PC-9 (cell line): ENCODE measurements at regions not wholly inside any gene's neighbourhood (a gene's known extent, or its start where the extent isn't known, plus 50 kb on each side); places are given as distances from the start of the nearest gene placed in this dataset.

ENCODE experiments used
- BruUV-seq: library from RNA; stranded (reverse); fragments of 400-500 nt; replicated peaks from 2 replicates; lab custom pipeline; 2021; lab: Mats Ljungman, UMichigan
- CTCF ChIA-PET: fragments of 300-600 bp; sonication (Branson Sonifier 250); formaldehyde crosslinking; loops from one replicate; lab custom pipeline; 2022; ENCODE audit warnings: antibody characterized with exemption; lab: Charles Lee
- POLR2A ChIA-PET: fragments of 300-600 bp; sonication (Branson Sonifier 250); formaldehyde crosslinking; loops from one replicate; lab custom pipeline; 2022; ENCODE audit warnings: antibody characterized with exemption; ENCODE audit not compliant: unreplicated experiment; lab: Charles Lee
- DNase-seq, 2 experiments: peaks; one replicate each; pipeline versions ENCODE4 v3.0.0 to v3.0.0-alpha.2; 2015 to 2022; ENCODE audit warnings: mixed read lengths in 1 of 2
- H2AFZ ChIP-seq: fragments of 200-600 bp; sonication (generic); 2 replicates; pipeline ENCODE4 v1.8.1; 2017; ENCODE audit warnings: antibody characterized with exemption
- H3F3A ChIP-seq: fragments of 200-600 bp; sonication (generic); 2 replicates; pipeline ENCODE4 v1.8.1; 2017; ENCODE audit warnings: antibody characterized with exemption, mild to moderate bottlenecking, low read depth; ENCODE audit not compliant: insufficient read depth
- H3K27ac ChIP-seq: fragments of 200-600 bp; sonication (generic); 2 replicates; pipeline ENCODE4 v1.6.1; 2016; ENCODE audit warnings: mixed run types
- H3K27me3 ChIP-seq: fragments of 200-600 bp; sonication (generic); 2 replicates; pipeline ENCODE4 v1.6.1; 2016; ENCODE audit warnings: low read depth, mixed run types; ENCODE audit not compliant: insufficient read depth
- H3K36me3 ChIP-seq: fragments of 200-600 bp; sonication (generic); 2 replicates; pipeline ENCODE4 v1.6.1; 2016; ENCODE audit warnings: low read depth, mixed run types
- H3K4me1 ChIP-seq: fragments of 200-600 bp; sonication (generic); replicated peaks from 2 replicates; pipeline ENCODE4 v1.6.1; 2016; ENCODE audit warnings: mixed run types; ENCODE audit not compliant: insufficient read depth
- H3K4me2 ChIP-seq: fragments of 200-600 bp; sonication (generic); 2 replicates; pipeline ENCODE4 v1.6.1; 2017; ENCODE audit warnings: mixed run types
- H3K4me3 ChIP-seq: fragments of 200-600 bp; sonication (generic); 2 replicates; pipeline ENCODE4 v1.6.1; 2016; ENCODE audit warnings: mixed run types
- H3K79me2 ChIP-seq: fragments of 200-600 bp; sonication (generic); 2 replicates; pipeline ENCODE4 v1.6.1; 2017; ENCODE audit warnings: low read depth, mixed run types
- H3K9me2 ChIP-seq: fragments of 200-600 bp; sonication (generic); 2 replicates; pipeline ENCODE4 v1.8.1; 2017; ENCODE audit warnings: mild to moderate bottlenecking; ENCODE audit not compliant: insufficient read depth
- H3K9me3 ChIP-seq: fragments of 200-600 bp; sonication (generic); 2 replicates; pipeline ENCODE4 v1.8.1; 2016; ENCODE audit warnings: low read depth; ENCODE audit not compliant: insufficient read depth
- H4K20me1 ChIP-seq: fragments of 200-600 bp; sonication (generic); 2 replicates; pipeline ENCODE4 v1.8.1; 2017; ENCODE audit not compliant: insufficient read depth
- EZH2 ChIP-seq: fragments of 200-600 bp; sonication (generic); IDR thresholded peaks from 2 replicates; pipeline ENCODE4 v1.8.0; 2017; ENCODE audit warnings: antibody characterized with exemption, low read depth
- intact Hi-C: fragments of 100-400 bp; cut with micrococcal nuclease; formaldehyde crosslinking; loops from one replicate; pipeline ENCODE4 v1.10.0; 2022; ENCODE audit not compliant: unreplicated experiment
- TF ChIP-seq, protein P1 (sequence below): fragments of 200-600 bp; sonication (generic); conservative IDR thresholded peaks from 2 replicates; pipeline ENCODE4 v1.6.1; 2017; ENCODE audit warnings: mixed run types, antibody characterized with exemption, mild to moderate bottlenecking, moderate library complexity

DNA sequence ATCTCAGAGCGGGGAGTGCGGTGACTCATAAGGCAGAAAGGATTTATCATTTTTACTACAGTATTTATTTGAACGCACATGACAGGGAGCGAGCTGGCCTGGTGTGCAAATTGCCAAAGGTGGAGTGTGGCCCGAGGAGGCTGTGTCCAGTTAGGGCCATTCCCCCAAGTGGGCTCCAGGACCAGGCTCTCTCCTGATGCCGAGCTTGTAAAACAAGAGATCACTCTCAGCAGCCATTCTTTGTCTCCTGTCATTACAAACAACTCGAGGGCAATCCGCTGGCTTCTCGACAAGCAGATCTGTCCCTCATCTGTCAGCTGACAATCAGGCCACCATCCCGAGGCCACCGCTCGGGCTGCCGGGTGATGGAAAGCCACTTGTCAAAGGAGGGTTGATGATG, 418.9 kb downstream of the ZNF536 start:
- POLR2A ChIA-PET: no interaction called here

DNA sequence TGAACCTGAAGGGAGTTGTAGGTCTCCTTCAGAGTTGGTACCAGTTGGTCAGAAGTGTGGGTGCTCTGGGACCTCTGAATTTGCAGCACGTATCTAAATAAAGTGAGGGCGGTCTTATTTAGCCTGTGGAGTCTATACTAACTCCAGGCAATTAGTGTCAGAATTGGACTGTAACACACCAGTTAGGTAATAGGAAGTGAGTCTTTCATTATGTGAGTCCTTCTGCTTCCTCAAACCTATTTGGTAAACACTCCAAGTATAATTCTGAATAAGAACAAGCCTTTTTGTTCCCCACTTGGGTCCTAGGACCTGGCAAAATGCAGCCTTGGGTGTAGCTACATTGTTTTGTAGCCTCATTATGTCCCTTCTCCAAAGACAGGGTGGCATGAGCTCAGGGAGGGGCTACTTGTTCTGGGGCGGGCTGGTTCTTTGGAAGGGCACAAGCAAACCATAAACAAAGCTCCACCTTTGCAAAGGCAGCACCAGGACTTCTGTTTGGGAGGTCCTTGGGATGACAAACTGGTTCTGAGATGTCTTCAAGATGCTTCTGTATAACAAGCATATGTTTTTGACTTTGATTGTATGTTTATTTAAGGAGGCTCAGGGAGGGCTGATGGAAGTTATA, 418.0 kb downstream of the ZNF536 start:
- DNase-seq: no peak
- Histone ChIP-seq H3K9me2 (no peaks in the 10 kb centered on the region), H3K27ac (no peak overlapping the region), H3F3A (no peaks in the 10 kb centered on the region), H3K4me3 (no peak overlapping the region), H3K79me2 (no peaks in the 10 kb centered on the region), H4K20me1 (no peaks in the 10 kb centered on the region), H3K36me3 (no peaks in the 10 kb centered on the region), H3K4me1 (no peaks in the 10 kb centered on the region), H3K27me3 (peaks cover 16% of the 10 kb centered on the region; the same call in 1 of the 2 replicates), H2AFZ (no peak overlapping the region), H3K4me2 (no peak overlapping the region), H3K9me3 (no peaks in the 10 kb centered on the region)
- intact Hi-C loops: no loop called here
- TF ChIP-seq EZH2: no peak
- TF ChIP-seq, protein P1, sequence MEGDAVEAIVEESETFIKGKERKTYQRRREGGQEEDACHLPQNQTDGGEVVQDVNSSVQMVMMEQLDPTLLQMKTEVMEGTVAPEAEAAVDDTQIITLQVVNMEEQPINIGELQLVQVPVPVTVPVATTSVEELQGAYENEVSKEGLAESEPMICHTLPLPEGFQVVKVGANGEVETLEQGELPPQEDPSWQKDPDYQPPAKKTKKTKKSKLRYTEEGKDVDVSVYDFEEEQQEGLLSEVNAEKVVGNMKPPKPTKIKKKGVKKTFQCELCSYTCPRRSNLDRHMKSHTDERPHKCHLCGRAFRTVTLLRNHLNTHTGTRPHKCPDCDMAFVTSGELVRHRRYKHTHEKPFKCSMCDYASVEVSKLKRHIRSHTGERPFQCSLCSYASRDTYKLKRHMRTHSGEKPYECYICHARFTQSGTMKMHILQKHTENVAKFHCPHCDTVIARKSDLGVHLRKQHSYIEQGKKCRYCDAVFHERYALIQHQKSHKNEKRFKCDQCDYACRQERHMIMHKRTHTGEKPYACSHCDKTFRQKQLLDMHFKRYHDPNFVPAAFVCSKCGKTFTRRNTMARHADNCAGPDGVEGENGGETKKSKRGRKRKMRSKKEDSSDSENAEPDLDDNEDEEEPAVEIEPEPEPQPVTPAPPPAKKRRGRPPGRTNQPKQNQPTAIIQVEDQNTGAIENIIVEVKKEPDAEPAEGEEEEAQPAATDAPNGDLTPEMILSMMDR: no peak
- ChIA-PET POLR2A (no interaction called here), CTCF (no interaction called here)
- no TSS peak for BruUV-seq

More for the DNA sequence above, 418.9 kb downstream of the ZNF536 start:
- Histone ChIP-seq H4K20me1 (no peaks in the 10 kb centered on the region), H3F3A (no peaks in the 10 kb centered on the region), H3K27me3 (peaks cover 16% of the 10 kb centered on the region; the same call in 1 of the 2 replicates), H3K9me3 (no peaks in the 10 kb centered on the region), H3K4me2 (no peak overlapping the region), H3K79me2 (no peaks in the 10 kb centered on the region), H3K4me1 (no peaks in the 10 kb centered on the region), H3K9me2 (no peaks in the 10 kb centered on the region), H3K27ac (no peak overlapping the region), H3K36me3 (no peaks in the 10 kb centered on the region), H3K4me3 (no peak overlapping the region), H2AFZ (no peak overlapping the region)
- CTCF ChIA-PET: no interaction called here
- intact Hi-C loops: no loop called here
- BruUV-seq: no TSS peak
- TF ChIP-seq EZH2: no peak
- TF ChIP-seq, protein P1: no peak
- no peak for DNase-seq

- intact Hi-C loops: loop anchor here (10.0 kb wide), 1 partner anchor 1437 kb away; no protein-coding TSS in a partner anchor
- no peaks in the 10 kb centered on the region for H3K9me3 ChIP-seq
- peaks cover 16% of the 10 kb centered on the region; the same call in 1 of the 2 replicates for H3K27me3 ChIP-seq
- H4K20me1 ChIP-seq: no peaks in the 10 kb centered on the region
- no peaks in the 10 kb centered on the region for H3K4me1 ChIP-seq
- H3K9me2 ChIP-seq: no peaks in the 10 kb centered on the region
- no peak overlapping the region for H3K4me3 ChIP-seq
- no TSS peak for BruUV-seq
- ChIA-PET POLR2A (no interaction called here), CTCF (no interaction called here)
- no peaks in the 10 kb centered on the region for H3F3A ChIP-seq
- no peaks in the 10 kb centered on the region for H3K36me3 ChIP-seq
- no peak overlapping the region for H3K4me2 ChIP-seq
- no peak overlapping the region for H2AFZ ChIP-seq
- H3K79me2 ChIP-seq: no peaks in the 10 kb centered on the region
- TF ChIP-seq, protein P1: no peak
- no peak for TF ChIP-seq EZH2
- H3K27ac ChIP-seq: no peak overlapping the region
- DNase-seq: no peak
Measured at GRCh38 chr19:30788105-30788765, 416.1 kb downstream of the ZNF536 start.
